Erythroblast (primary cell): ENCODE measurements at regions not wholly inside any gene's neighbourhood (a gene's known extent, or its start where the extent isn't known, plus 50 kb on each side); places are given as distances from the start of the nearest gene placed in this dataset.

Experiments
- DNase-seq, 2 experiments: peaks; one replicate each; lab custom pipeline; 2025; lab: John Stamatoyannopoulos, UW
- GATA1 ChIP-seq: IDR thresholded peaks from 2 replicates; pipeline ENCODE4 v1.6.1; 2011; ENCODE audit warnings: low read depth, mild to moderate bottlenecking, control low read depth, low read length, moderate library complexity
- POLR2A ChIP-seq: IDR thresholded peaks from 2 replicates; pipeline ENCODE4 v1.6.1; 2011; ENCODE audit warnings: mild to moderate bottlenecking, low read length

- no peak for TF ChIP-seq GATA1
- no peak for TF ChIP-seq POLR2A
- DNase-seq: no peak
These were observed 72.4 kb upstream of the RAP2B start for GRCh38 chr3:153089620-153090019.

GRCh38 chr3:153090973-153091372 is 71.1 kb upstream of the RAP2B start:
- no peak for DNase-seq
- TF ChIP-seq GATA1 (no peak), POLR2A (no peak)

GRCh38 chr3:153093629-153094028 is 68.4 kb upstream of the RAP2B start:
- TF ChIP-seq GATA1: no peak
- TF ChIP-seq POLR2A: no peak
- no peak for DNase-seq

GRCh38 chr3:153094386-153094785 is 67.6 kb upstream of the RAP2B start:
- TF ChIP-seq POLR2A: no peak
- TF ChIP-seq GATA1: no peak
- no peak for DNase-seq

- TF ChIP-seq GATA1: no peak
- no peak for TF ChIP-seq POLR2A
These were observed 66.6 kb upstream of the RAP2B start for GRCh38 chr3:153095441-153095840.

GRCh38 chr3:153096731-153097131 is 65.3 kb upstream of the RAP2B start:
- no peak for DNase-seq
- no peak for TF ChIP-seq POLR2A
- TF ChIP-seq GATA1: no peak

More at GRCh38 chr3:153095441-153095840, 66.6 kb upstream of the RAP2B start:
- DNase-seq: no peak

- no peak for DNase-seq
- no peak for TF ChIP-seq POLR2A
- no peak for TF ChIP-seq GATA1
These were observed 64.8 kb upstream of the RAP2B start for GRCh38 chr3:153097213-153097612.

- TF ChIP-seq GATA1: no peak
- TF ChIP-seq POLR2A: no peak
- DNase-seq: no peak
These were observed 62.9 kb upstream of the RAP2B start for GRCh38 chr3:153099131-153099530.

GRCh38 chr3:153103406-153103945 is 58.5 kb upstream of the RAP2B start:
- TF ChIP-seq GATA1: no peak
- TF ChIP-seq POLR2A: no peak
- no peak for DNase-seq

- TF ChIP-seq POLR2A (no peak), GATA1 (no peak)
- no peak for DNase-seq
These were observed 52.0 kb upstream of the RAP2B start for GRCh38 chr3:153110041-153110440.

GRCh38 chr3:153111016-153111415 is 51.0 kb upstream of the RAP2B start:
- no peak for DNase-seq
- TF ChIP-seq POLR2A: no peak
